Keratinocyte (primary cell): ENCODE measurements at regions not wholly inside any gene's neighbourhood (a gene's known extent, or its start where the extent isn't known, plus 50 kb on each side); places are given as distances from the start of the nearest gene placed in this dataset.

Experiments
- CTCF ChIP-seq, 3 experiments: IDR thresholded peaks in 1 of 3; conservative IDR thresholded peaks in 1 of 3; optimal IDR thresholded peaks in 1 of 3; 2 replicates in 2 of 3; 3 replicates in 1 of 3; pipeline versions ENCODE3 to v1.5.1; 2011; ENCODE audit warnings: low read length in 3 of 3, mild to moderate bottlenecking in 3 of 3, moderate library complexity in 2 of 3, control low read depth in 1 of 3, inconsistent platforms in 1 of 3; ENCODE audit not compliant: insufficient read depth in 2 of 3; ENCODE audit errors: extremely low read depth in 1 of 3
- EZH2 ChIP-seq: IDR thresholded peaks from one replicate; pipeline ENCODE4 v1.6.1; 2012; ENCODE audit warnings: inconsistent platforms, mild to moderate bottlenecking, low read length, moderate library complexity

- TF ChIP-seq CTCF (optimal IDR thresholded peaks at IDR 0.05 in 1 of 3, IDR thresholded peaks at IDR 0.05 in 1 of 3, conservative IDR thresholded peaks at IDR 0.05 in 1 of 3; ENCODE audit: extremely low read depth in 1 of 3, insufficient read depth in 2 of 3, low read length in 3 of 3) = no peak
- no peak for TF ChIP-seq EZH2
Measured at GRCh38 chr20:40816039-40816352, 127.0 kb upstream of the MAFB start.
